HG03103 (cell line): ENCODE measurements at regions not wholly inside any gene's neighbourhood (a gene's known extent, or its start where the extent isn't known, plus 50 kb on each side); places are given as distances from the start of the nearest gene placed in this dataset.

ENCODE experiments used
- ATAC-seq: cut with Tn5 transposase; IDR thresholded peaks from one replicate; pipeline ENCODE4 v1.9.1; 2021; ENCODE audit warnings: low read depth; ENCODE audit not compliant: unreplicated experiment

GRCh38 chr1:25042331-25043227 lies 112.5 kb upstream of the RUNX3 start:
- ATAC-seq: no peak

GRCh38 chr1:25041916-25042315 lies 111.8 kb upstream of the RUNX3 start:
- no peak for ATAC-seq

GRCh38 chr1:25040122-25040685 lies 110.1 kb upstream of the RUNX3 start:
- ATAC-seq: no peak

- ATAC-seq: no peak
Observed at GRCh38 chr1:25039229-25039628, 109.2 kb upstream of the RUNX3 start.

GRCh38 chr1:25038699-25039098 lies 108.6 kb upstream of the RUNX3 start:
- no peak for ATAC-seq

- no peak for ATAC-seq
Observed at GRCh38 chr1:25037174-25038074, 107.3 kb upstream of the RUNX3 start.

GRCh38 chr1:25036117-25036546 lies 106.1 kb upstream of the RUNX3 start:
- no peak for ATAC-seq

GRCh38 chr1:25035523-25036116 lies 105.5 kb upstream of the RUNX3 start:
- no peak for ATAC-seq

- ATAC-seq: no peak
Observed at GRCh38 chr1:25034736-25035522, 104.9 kb upstream of the RUNX3 start.

GRCh38 chr1:25033828-25034705 lies 104.0 kb upstream of the RUNX3 start:
- no peak for ATAC-seq

GRCh38 chr1:25033030-25033827 lies 103.2 kb upstream of the RUNX3 start:
- no peak for ATAC-seq

GRCh38 chr1:25031966-25032667 lies 102.0 kb upstream of the RUNX3 start:
- ATAC-seq: no peak

GRCh38 chr1:25031601-25031965 lies 101.5 kb upstream of the RUNX3 start:
- no peak for ATAC-seq

- ATAC-seq: peak; percentile 42
Observed at GRCh38 chr1:25030674-25031589, 100.9 kb upstream of the RUNX3 start.

GRCh38 chr1:25030012-25030411 lies 99.9 kb upstream of the RUNX3 start:
- no peak for ATAC-seq

GRCh38 chr1:25028907-25029599 lies 99.0 kb upstream of the RUNX3 start:
- no peak for ATAC-seq
